NB4 (cell line): ENCODE measurements at regions not wholly inside any gene's neighbourhood (a gene's known extent, or its start where the extent isn't known, plus 50 kb on each side); places are given as distances from the start of the nearest gene placed in this dataset.

ENCODE experiments used
- CTCF ChIP-seq: IDR thresholded peaks from one replicate; pipeline ENCODE4 v1.5.1; 2012; ENCODE audit warnings: low read depth, low read length
- MYC ChIP-seq: IDR thresholded peaks from 2 replicates; pipeline ENCODE4 v1.6.1; 2011; ENCODE audit warnings: low read depth, low read length
- POLR2A ChIP-seq: IDR thresholded peaks from 2 replicates; pipeline ENCODE4 v1.6.1; 2011; ENCODE audit warnings: mild to moderate bottlenecking; ENCODE audit not compliant: insufficient read length; ENCODE audit errors: extremely low read depth
- TF ChIP-seq, protein P1 (sequence below): IDR thresholded peaks from 2 replicates; pipeline ENCODE4 v1.6.1; 2011; ENCODE audit warnings: low read depth, low read length

DNA sequence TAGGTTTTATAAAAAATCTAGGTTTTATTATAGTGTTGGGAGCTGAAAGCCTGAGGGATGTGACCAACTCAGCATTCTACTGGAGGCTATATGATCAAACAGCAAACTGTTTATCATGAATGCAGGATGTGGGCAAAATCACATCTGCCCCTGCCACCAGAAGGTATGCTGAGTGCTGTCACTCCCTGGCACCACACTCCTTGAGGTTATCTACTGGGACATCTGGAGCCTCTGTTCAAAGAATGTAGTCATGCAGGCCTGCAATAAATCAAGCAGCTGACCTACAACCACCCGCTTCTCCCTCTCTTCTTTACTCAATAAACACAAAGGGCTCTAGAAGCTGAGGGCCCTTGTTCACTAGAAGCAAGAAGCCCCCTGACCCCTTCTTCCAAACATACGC is 328.4 kb upstream of the DDX18 start:
- TF ChIP-seq CTCF (no peak), POLR2A (no peak), MYC (no peak)
- TF ChIP-seq, protein P1, sequence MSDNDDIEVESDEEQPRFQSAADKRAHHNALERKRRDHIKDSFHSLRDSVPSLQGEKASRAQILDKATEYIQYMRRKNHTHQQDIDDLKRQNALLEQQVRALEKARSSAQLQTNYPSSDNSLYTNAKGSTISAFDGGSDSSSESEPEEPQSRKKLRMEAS: no peak
